Heart left ventricle (tissue), 13 donors: ENCODE measurements at regions not wholly inside any gene's neighbourhood (a gene's known extent, or its start where the extent isn't known, plus 50 kb on each side); places are given as distances from the start of the nearest gene placed in this dataset.

Source experiments
- CTCF ChIP-seq, 12 donors: fragments of 200-600 bp; sonication (generic) in 4 of 12; IDR thresholded peaks; one replicate each; pipeline versions ENCODE4 v1.5.0 to v1.8.0; 2018 to 2022; ENCODE audit warnings: antibody characterized with exemption in 12 of 12, mild to moderate bottlenecking in 5 of 12
- POLR2A ChIP-seq, 2 donors: fragments of 450-650 bp; IDR thresholded peaks; one replicate each; pipeline ENCODE4 v1.6.1; 2017; ENCODE audit warnings: antibody characterized with exemption in 2 of 2, mild to moderate bottlenecking in 2 of 2, moderate library complexity in 2 of 2
- donor health status: ischemic (EF 13 %, LVEDD 7.1; RV severe dilation, severe dysfunction).
- donor health status: DM: no; HTN: yes; CAD: no.
- donor health status: DM: no; HTN: no; CAD: no.
- donor health status: ischemic (EF 25% LVEDD 6.9; RV normal size, moderate dysfunction).
- donor health status: ischemic (EF 25% LVEDD 5.7; RV mildly dilated, moderate dysfunction).
- donor health status: ischemic (EF 35%, LVEDD 5.7; RV mildly dilated, moderate dysfunction).
- donor health status: nonischemic (EF 11% LVEDD 7.7; RV severe dilation, severe dysfunction).
- donor health status: DM: yes; HTN: yes; CAD: no.
- donor health status: PGD.
- donor health status: ischemic (EF 29% LVEDD 5.4; RV normal size, mild dysfunction).
- donor health status: nonischemic (EF 23%, LVEDD 6.1; RV moderate dilation, normal function).

DNA sequence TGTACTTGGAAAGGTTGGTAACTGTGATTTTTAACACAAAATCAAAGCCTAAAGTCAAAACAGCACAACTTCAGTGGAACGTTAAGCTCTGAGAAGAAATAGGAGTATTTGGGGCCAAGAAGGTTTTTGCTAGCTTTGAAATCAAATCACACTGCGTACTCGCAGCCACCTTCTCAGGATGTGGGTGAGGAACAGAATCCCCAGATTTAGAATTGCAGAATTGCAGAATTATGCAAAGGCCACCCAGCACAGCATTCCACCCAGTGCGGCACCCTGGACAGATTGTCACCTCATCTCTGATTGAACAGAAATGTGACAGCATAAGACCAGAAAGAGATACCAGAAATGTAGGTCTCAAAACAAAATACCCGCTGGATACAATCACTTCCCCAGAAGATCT lies 181.1 kb downstream of the DHX15 start:
- TF ChIP-seq CTCF (IDR thresholded peaks at IDR 0.05) (no peak), POLR2A (IDR thresholded peaks at IDR 0.05) (no peak)
